GM23338 (cell line): ENCODE measurements at regions not wholly inside any gene's neighbourhood (a gene's known extent, or its start where the extent isn't known, plus 50 kb on each side); places are given as distances from the start of the nearest gene placed in this dataset.

Experiments
- ATAC-seq: fragments of 200-7000 bp; cut with Tn5 transposase; 3 replicates; pipeline ENCODE4 v1.9.1; 2020
- DNase-seq: peaks from one replicate; pipeline ENCODE4 v3.0.0-alpha.2; 2015; ENCODE audit warnings: low spot score
- H2AFZ ChIP-seq: fragments of 200-600 bp; sonication (generic); 2 replicates; pipeline ENCODE4 v1.8.0; 2016; ENCODE audit warnings: antibody characterized with exemption, mild to moderate bottlenecking, moderate library complexity
- H3F3A ChIP-seq: fragments of 200-600 bp; sonication (generic); replicated peaks from 2 replicates; pipeline ENCODE4 v1.8.0; 2017; ENCODE audit warnings: antibody characterized with exemption, mixed run types, low read depth
- H3K27ac ChIP-seq: fragments of 200-600 bp; sonication (generic); 2 replicates; pipeline ENCODE4 v1.6.1; 2016; ENCODE audit warnings: low read depth
- H3K27me3 ChIP-seq: fragments of 200-600 bp; sonication (generic); 2 replicates; pipeline ENCODE4 v1.8.0; 2016; ENCODE audit warnings: mild to moderate bottlenecking, mixed run types, moderate library complexity; ENCODE audit not compliant: insufficient read depth
- H3K36me3 ChIP-seq: fragments of 200-600 bp; sonication (generic); 2 replicates; pipeline ENCODE4 v1.8.0; 2016; ENCODE audit warnings: mild to moderate bottlenecking; ENCODE audit not compliant: insufficient read depth
- H3K4me1 ChIP-seq: fragments of 200-600 bp; sonication (generic); 2 replicates; pipeline ENCODE4 v1.8.0; 2016; ENCODE audit warnings: mild to moderate bottlenecking, moderate library complexity; ENCODE audit not compliant: insufficient read depth
- H3K4me2 ChIP-seq: fragments of 200-600 bp; sonication (generic); 2 replicates; pipeline ENCODE4 v1.7.1; 2017; ENCODE audit warnings: mixed run types
- H3K4me3 ChIP-seq: fragments of 200-600 bp; sonication (generic); 2 replicates; pipeline ENCODE4 v1.6.1; 2016; ENCODE audit warnings: mixed run types
- H3K79me2 ChIP-seq: fragments of 200-600 bp; sonication (generic); replicated peaks from 2 replicates; pipeline ENCODE4 v1.8.0; 2017; ENCODE audit warnings: mild to moderate bottlenecking; ENCODE audit not compliant: insufficient read depth
- H3K9me2 ChIP-seq: fragments of 200-600 bp; sonication (generic); 2 replicates; pipeline ENCODE4 v1.8.0; 2017; ENCODE audit not compliant: insufficient read depth
- H4K20me1 ChIP-seq: fragments of 200-600 bp; sonication (generic); replicated peaks from 2 replicates; pipeline ENCODE4 v1.8.0; 2017; ENCODE audit warnings: mild to moderate bottlenecking; ENCODE audit not compliant: insufficient read depth
- H3K27ac Mint-ChIP-seq: 2 replicates; pipeline ENCODE4 v1.8.0; 2020; ENCODE audit warnings: inconsistent platforms, mild to moderate bottlenecking, moderate library complexity, mixed read lengths
- H3K27me3 Mint-ChIP-seq: 3 replicates; pipeline ENCODE4 v1.8.0; 2022; ENCODE audit warnings: low read depth, mild to moderate bottlenecking, moderate library complexity, mixed read lengths, inconsistent platforms; ENCODE audit not compliant: insufficient read depth, poor library complexity
- H3K36me3 Mint-ChIP-seq: 3 replicates; pipeline ENCODE4 v1.8.0; 2021; ENCODE audit warnings: low read depth, mild to moderate bottlenecking, inconsistent platforms, moderate library complexity, mixed read lengths
- H3K4me1 Mint-ChIP-seq: 3 replicates; pipeline ENCODE4 v1.8.0; 2020; ENCODE audit warnings: mild to moderate bottlenecking, inconsistent platforms, mixed read lengths
- H3K4me3 Mint-ChIP-seq: 3 replicates; pipeline ENCODE4 v1.8.0; 2021; ENCODE audit warnings: moderate library complexity, mild to moderate bottlenecking, inconsistent platforms, mixed read lengths
- H3K9me3 Mint-ChIP-seq: 3 replicates; pipeline ENCODE4 v1.8.0; 2020; ENCODE audit warnings: moderate library complexity, mild to moderate bottlenecking, inconsistent platforms, mixed read lengths
- CREB1 ChIP-seq: fragments of 250-450 bp; sonication (Bioruptor Pico); IDR thresholded peaks from 2 replicates; pipeline ENCODE4 v1.5.0; 2020; ENCODE audit warnings: low read depth, mild to moderate bottlenecking, moderate library complexity
- EZH2 ChIP-seq: fragments of 200-600 bp; sonication (generic); IDR thresholded peaks from one replicate; pipeline ENCODE4 v1.8.0; 2017; ENCODE audit warnings: antibody characterized with exemption, mild to moderate bottlenecking, low read depth; ENCODE audit not compliant: unreplicated experiment
- JUNB ChIP-seq: IDR thresholded peaks from one replicate; pipeline ENCODE4 v1.6.1; 2016; ENCODE audit warnings: antibody characterized with exemption; ENCODE audit not compliant: unreplicated experiment
- NANOG ChIP-seq: IDR thresholded peaks from 2 replicates; pipeline ENCODE4 v1.6.1; 2016; ENCODE audit warnings: antibody characterized with exemption, borderline replicate concordance
- POLR2AphosphoS5 ChIP-seq: IDR thresholded peaks from 2 replicates; pipeline ENCODE4 v1.6.1; 2016; ENCODE audit warnings: antibody characterized with exemption, low read depth
- ZNF114 ChIP-seq: fragments of 250-450 bp; sonication (Bioruptor Pico); IDR thresholded peaks from 2 replicates; pipeline ENCODE4 v1.5.0; 2020; ENCODE audit warnings: mild to moderate bottlenecking, moderate library complexity
- ZNF331 ChIP-seq: fragments of 250-450 bp; sonication (Bioruptor Pico); IDR thresholded peaks from 2 replicates; pipeline ENCODE4 v1.5.0; 2020; ENCODE audit warnings: low read depth, mild to moderate bottlenecking, moderate library complexity
- TF ChIP-seq, protein P1 (sequence below): IDR thresholded peaks from 2 replicates; pipeline ENCODE4 v1.6.1; 2016; ENCODE audit warnings: antibody characterized with exemption
- TF ChIP-seq, protein P2 (sequence below): fragments of 250-450 bp; sonication (Bioruptor Pico); IDR thresholded peaks from 2 replicates; pipeline ENCODE4 v1.5.0; 2020; ENCODE audit warnings: mild to moderate bottlenecking, moderate library complexity

DNA sequence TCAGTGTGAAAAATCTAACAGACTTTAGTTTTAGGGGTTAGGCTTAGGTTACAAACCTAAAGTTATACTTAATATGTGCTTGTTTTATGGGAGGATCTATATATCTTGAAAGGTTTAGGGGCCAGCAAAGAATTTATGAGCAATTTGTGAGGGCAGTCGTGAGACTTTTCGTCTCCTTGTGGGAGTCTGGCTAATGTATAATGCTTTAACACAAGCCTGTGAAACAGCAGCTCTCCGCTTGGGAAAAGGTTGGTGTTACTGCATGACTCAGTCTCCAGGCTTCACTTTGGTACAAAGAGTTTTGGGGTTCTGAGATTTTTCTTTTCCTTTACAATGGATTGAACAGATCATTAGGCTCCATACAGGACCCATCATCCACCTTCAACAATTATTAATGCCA, 79.0 kb upstream of the MFGE8 start:
- Histone ChIP-seq H3K79me2 (0 out of 2 replicates have a peak, but pooled peaks cover 6% of the 10 kb centered on the region), H3K27me3 (peaks cover 6% of the 10 kb centered on the region; the same call in 1 of the 2 replicates), H3F3A (peaks cover 21% of the 10 kb centered on the region; the same call in 1 of the 2 replicates), H2AFZ (no peak overlapping the region), H3K9me2 (no peaks in the 10 kb centered on the region), H3K4me3 (no peak overlapping the region), H3K36me3 (no peaks in the 10 kb centered on the region), H3K4me1 (peaks cover 53% of the 10 kb centered on the region), H4K20me1 (no peaks in the 10 kb centered on the region), H3K27ac (peak overlapping the region; percentile 98), H3K4me2 (peak overlapping the region; percentile 23)
- peaks cover 23% of the 10 kb centered on the region for H3K36me3 Mint-ChIP-seq
- H3K27ac Mint-ChIP-seq, result peak overlapping the region; percentile 96
- ATAC-seq (no peak), DNase-seq (no peak)
- peaks cover 24% of the 10 kb centered on the region for H3K27me3 Mint-ChIP-seq
- H3K4me1 Mint-ChIP-seq, result peaks cover 85% of the 10 kb centered on the region
- peak; percentile 5 for TF ChIP-seq POLR2AphosphoS5
- TF ChIP-seq ZNF114, result no peak
- TF ChIP-seq, protein P1, sequence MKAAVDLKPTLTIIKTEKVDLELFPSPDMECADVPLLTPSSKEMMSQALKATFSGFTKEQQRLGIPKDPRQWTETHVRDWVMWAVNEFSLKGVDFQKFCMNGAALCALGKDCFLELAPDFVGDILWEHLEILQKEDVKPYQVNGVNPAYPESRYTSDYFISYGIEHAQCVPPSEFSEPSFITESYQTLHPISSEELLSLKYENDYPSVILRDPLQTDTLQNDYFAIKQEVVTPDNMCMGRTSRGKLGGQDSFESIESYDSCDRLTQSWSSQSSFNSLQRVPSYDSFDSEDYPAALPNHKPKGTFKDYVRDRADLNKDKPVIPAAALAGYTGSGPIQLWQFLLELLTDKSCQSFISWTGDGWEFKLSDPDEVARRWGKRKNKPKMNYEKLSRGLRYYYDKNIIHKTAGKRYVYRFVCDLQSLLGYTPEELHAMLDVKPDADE, result no peak
- TF ChIP-seq EZH2, result no peak
- peak overlapping the region; percentile 41; the same call in 1 of the 3 replicates for H3K4me3 Mint-ChIP-seq
- H3K9me3 Mint-ChIP-seq, result no peaks in the 10 kb centered on the region; the same call in 1 of the 3 replicates

DNA sequence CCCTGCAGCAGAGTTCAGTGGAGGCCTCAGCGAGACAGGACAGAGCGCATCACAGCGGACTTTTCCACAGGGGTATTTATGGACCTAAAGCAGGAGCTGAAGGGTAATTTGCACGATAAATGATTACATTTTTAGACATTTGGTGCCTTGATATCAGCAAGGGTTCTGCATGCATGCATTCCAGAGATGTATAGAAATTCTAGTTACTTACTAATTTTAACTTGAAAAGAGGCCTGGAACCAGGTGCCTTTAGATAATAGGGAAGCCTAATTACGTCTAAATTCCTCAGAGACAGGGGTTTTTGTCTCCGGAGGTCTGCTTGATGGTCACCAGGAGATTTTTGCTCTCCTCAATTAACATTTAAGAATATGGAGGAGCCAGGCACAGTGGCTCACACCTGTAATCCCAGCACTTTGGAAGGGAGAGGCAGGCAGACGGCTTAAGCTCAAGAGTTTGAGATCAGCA, 79.8 kb upstream of the MFGE8 start:
- DNase-seq (peak; percentile 88), ATAC-seq (peak; percentile 65)
- Histone ChIP-seq H3K36me3 (no peaks in the 10 kb centered on the region), H3K4me3 (peak overlapping the region; percentile 4; the same call in 1 of the 2 replicates), H2AFZ (no peak overlapping the region), H3K79me2 (0 out of 2 replicates have a peak, but pooled peaks cover 6% of the 10 kb centered on the region), H3K27me3 (peaks cover 13% of the 10 kb centered on the region; the same call in 1 of the 2 replicates), H3K27ac (peak overlapping the region; percentile 98), H3K4me1 (peaks cover 56% of the 10 kb centered on the region), H3K4me2 (peak overlapping the region; percentile 23; the same call in 1 of the 2 replicates), H4K20me1 (no peaks in the 10 kb centered on the region), H3F3A (peaks cover 16% of the 10 kb centered on the region; the same call in 1 of the 2 replicates), H3K9me2 (no peaks in the 10 kb centered on the region)
- Mint-ChIP-seq H3K4me3 (peak overlapping the region; percentile 41), H3K27ac (peak overlapping the region; percentile 96), H3K36me3 (peaks cover 28% of the 10 kb centered on the region), H3K4me1 (peaks cover 83% of the 10 kb centered on the region), H3K27me3 (peaks cover 20% of the 10 kb centered on the region), H3K9me3 (no peaks in the 10 kb centered on the region; the same call in 2 of the 3 replicates)
- TF ChIP-seq POLR2AphosphoS5 (peak; percentile 37), CREB1 (0 out of 2 replicates have a peak, but pooled peaks have one; percentile 3), EZH2 (no peak), JUNB (no peak), ZNF331 (CRISPR knock-in tag) (no peak), ZNF114 (no peak), NANOG (peak; percentile 93)
- TF ChIP-seq, protein P2, sequence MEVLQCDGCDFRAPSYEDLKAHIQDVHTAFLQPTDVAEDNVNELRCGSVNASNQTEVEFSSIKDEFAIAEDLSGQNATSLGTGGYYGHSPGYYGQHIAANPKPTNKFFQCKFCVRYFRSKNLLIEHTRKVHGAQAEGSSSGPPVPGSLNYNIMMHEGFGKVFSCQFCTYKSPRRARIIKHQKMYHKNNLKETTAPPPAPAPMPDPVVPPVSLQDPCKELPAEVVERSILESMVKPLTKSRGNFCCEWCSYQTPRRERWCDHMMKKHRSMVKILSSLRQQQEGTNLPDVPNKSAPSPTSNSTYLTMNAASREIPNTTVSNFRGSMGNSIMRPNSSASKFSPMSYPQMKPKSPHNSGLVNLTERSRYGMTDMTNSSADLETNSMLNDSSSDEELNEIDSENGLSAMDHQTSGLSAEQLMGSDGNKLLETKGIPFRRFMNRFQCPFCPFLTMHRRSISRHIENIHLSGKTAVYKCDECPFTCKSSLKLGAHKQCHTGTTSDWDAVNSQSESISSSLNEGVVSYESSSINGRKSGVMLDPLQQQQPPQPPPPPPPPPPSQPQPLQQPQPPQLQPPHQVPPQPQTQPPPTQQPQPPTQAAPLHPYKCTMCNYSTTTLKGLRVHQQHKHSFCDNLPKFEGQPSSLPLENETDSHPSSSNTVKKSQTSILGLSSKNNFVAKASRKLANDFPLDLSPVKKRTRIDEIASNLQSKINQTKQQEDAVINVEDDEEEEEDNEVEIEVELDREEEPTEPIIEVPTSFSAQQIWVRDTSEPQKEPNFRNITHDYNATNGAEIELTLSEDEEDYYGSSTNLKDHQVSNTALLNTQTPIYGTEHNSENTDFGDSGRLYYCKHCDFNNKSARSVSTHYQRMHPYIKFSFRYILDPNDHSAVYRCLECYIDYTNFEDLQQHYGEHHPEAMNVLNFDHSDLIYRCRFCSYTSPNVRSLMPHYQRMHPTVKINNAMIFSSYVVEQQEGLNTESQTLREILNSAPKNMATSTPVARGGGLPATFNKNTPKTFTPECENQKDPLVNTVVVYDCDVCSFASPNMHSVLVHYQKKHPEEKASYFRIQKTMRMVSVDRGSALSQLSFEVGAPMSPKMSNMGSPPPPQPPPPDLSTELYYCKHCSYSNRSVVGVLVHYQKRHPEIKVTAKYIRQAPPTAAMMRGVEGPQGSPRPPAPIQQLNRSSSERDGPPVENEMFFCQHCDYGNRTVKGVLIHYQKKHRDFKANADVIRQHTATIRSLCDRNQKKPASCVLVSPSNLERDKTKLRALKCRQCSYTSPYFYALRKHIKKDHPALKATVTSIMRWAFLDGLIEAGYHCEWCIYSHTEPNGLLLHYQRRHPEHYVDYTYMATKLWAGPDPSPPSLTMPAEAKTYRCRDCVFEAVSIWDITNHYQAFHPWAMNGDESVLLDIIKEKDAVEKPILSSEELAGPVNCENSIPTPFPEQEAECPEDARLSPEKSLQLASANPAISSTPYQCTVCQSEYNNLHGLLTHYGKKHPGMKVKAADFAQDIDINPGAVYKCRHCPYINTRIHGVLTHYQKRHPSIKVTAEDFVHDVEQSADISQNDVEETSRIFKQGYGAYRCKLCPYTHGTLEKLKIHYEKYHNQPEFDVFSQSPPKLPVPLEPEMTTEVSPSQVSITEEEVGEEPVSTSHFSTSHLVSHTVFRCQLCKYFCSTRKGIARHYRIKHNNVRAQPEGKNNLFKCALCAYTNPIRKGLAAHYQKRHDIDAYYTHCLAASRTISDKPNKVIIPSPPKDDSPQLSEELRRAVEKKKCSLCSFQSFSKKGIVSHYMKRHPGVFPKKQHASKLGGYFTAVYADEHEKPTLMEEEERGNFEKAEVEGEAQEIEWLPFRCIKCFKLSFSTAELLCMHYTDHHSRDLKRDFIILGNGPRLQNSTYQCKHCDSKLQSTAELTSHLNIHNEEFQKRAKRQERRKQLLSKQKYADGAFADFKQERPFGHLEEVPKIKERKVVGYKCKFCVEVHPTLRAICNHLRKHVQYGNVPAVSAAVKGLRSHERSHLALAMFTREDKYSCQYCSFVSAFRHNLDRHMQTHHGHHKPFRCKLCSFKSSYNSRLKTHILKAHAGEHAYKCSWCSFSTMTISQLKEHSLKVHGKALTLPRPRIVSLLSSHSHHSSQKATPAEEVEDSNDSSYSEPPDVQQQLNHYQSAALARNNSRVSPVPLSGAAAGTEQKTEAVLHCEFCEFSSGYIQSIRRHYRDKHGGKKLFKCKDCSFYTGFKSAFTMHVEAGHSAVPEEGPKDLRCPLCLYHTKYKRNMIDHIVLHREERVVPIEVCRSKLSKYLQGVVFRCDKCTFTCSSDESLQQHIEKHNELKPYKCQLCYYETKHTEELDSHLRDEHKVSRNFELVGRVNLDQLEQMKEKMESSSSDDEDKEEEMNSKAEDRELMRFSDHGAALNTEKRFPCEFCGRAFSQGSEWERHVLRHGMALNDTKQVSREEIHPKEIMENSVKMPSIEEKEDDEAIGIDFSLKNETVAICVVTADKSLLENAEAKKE, result peak; percentile 70
- TF ChIP-seq, protein P1, result 0 out of 2 replicates have a peak, but pooled peaks have one; percentile 8
